ENCODE measurements at regions not wholly inside any gene's neighbourhood (a gene's known extent, or its start where the extent isn't known, plus 50 kb on each side); places are given as distances from the start of the nearest gene placed in this dataset.

GRCh38 chr15:97712530-97712929 lies 248.0 kb upstream of the ARRDC4 start:
- 28 to 37% methylated on average over 5 of the region's 5 CpGs for WGBS, 2 donors
- Histone ChIP-seq H3K4me3 (no peak overlapping the region), H3K9me3 (no peaks in the 10 kb centered on the region), H3K36me3 (no peaks in the 10 kb centered on the region), H3K27ac (no peak overlapping the region), H3K4me1 (no peaks in the 10 kb centered on the region), H3K27me3 (no peaks in the 10 kb centered on the region)
- ATAC-seq (ENCODE audit: low FRiP score in 2 of 2) (no peak), DNase-seq (no peak)
- TF ChIP-seq POLR2AphosphoS5 (IDR thresholded peaks at IDR 0.05) (no peak), CTCF (IDR thresholded peaks at IDR 0.05) (no peak), EP300 (IDR thresholded peaks at IDR 0.05) (no peak), POLR2A (IDR thresholded peaks at IDR 0.05) (no peak)

- no peak for DNase-seq
- no peaks in the 10 kb centered on the region for H3K4me1 ChIP-seq
- no peaks in the 10 kb centered on the region for H3K9me3 ChIP-seq
- no peaks in the 10 kb centered on the region for H3K27me3 ChIP-seq
- H3K36me3 ChIP-seq, result no peaks in the 10 kb centered on the region
- H3K4me3 ChIP-seq, result no peak overlapping the region
- ATAC-seq (ENCODE audit: low FRiP score in 2 of 2), result no peak
- H3K27ac ChIP-seq, result no peak overlapping the region
- TF ChIP-seq EP300 (IDR thresholded peaks at IDR 0.05), result no peak
- no peak for TF ChIP-seq POLR2AphosphoS5 (IDR thresholded peaks at IDR 0.05)
- no peak for TF ChIP-seq CTCF (IDR thresholded peaks at IDR 0.05)
- no peak for TF ChIP-seq POLR2A (IDR thresholded peaks at IDR 0.05)
These were observed 242.7 kb upstream of the ARRDC4 start for GRCh38 chr15:97717806-97718205.

- no peak for TF ChIP-seq CTCF (IDR thresholded peaks at IDR 0.05)
- TF ChIP-seq POLR2AphosphoS5 (IDR thresholded peaks at IDR 0.05), result no peak
- TF ChIP-seq POLR2A (IDR thresholded peaks at IDR 0.05), result no peak
- TF ChIP-seq EP300 (IDR thresholded peaks at IDR 0.05), result no peak
- Histone ChIP-seq H3K4me1 (no peaks in the 10 kb centered on the region), H3K36me3 (no peaks in the 10 kb centered on the region), H3K4me3 (no peak overlapping the region), H3K27ac (no peak overlapping the region), H3K27me3 (no peaks in the 10 kb centered on the region), H3K9me3 (no peaks in the 10 kb centered on the region)
- ATAC-seq (ENCODE audit: low FRiP score in 2 of 2), result no peak
- DNase-seq, result no peak
These were observed 242.0 kb upstream of the ARRDC4 start for GRCh38 chr15:97718509-97718908.

- WGBS, 2 donors, result 27 to 42% methylated on average over 13 of the region's 13 CpGs
- H3K27me3 ChIP-seq, result no peaks in the 10 kb centered on the region
- peak in 1 of 2 donors; percentile 25 for DNase-seq
- no peak overlapping the region for H3K27ac ChIP-seq
- no peak overlapping the region for H3K4me3 ChIP-seq
- no peaks in the 10 kb centered on the region for H3K9me3 ChIP-seq
- H3K4me1 ChIP-seq, result no peaks in the 10 kb centered on the region
- TF ChIP-seq POLR2A (IDR thresholded peaks at IDR 0.05), result no peak
- no peak for TF ChIP-seq POLR2AphosphoS5 (IDR thresholded peaks at IDR 0.05)
- no peak for TF ChIP-seq EP300 (IDR thresholded peaks at IDR 0.05)
- TF ChIP-seq CTCF (IDR thresholded peaks at IDR 0.05), result no peak
- H3K36me3 ChIP-seq, result no peaks in the 10 kb centered on the region
- ATAC-seq (ENCODE audit: low FRiP score in 2 of 2), result no peak
These were observed 231.7 kb upstream of the ARRDC4 start for GRCh38 chr15:97728791-97729190.

- H3K4me3 ChIP-seq, result no peak overlapping the region
- no peaks in the 10 kb centered on the region for H3K36me3 ChIP-seq
- H3K9me3 ChIP-seq, result no peaks in the 10 kb centered on the region
- no peak overlapping the region for H3K27ac ChIP-seq
- no peaks in the 10 kb centered on the region for H3K4me1 ChIP-seq
- no peak for ATAC-seq (ENCODE audit: low FRiP score in 2 of 2)
- DNase-seq, result no peak
- WGBS, 2 donors, result 67 to 77% methylated on average over 7 of the region's 7 CpGs
- H3K27me3 ChIP-seq, result no peaks in the 10 kb centered on the region
- TF ChIP-seq POLR2A (IDR thresholded peaks at IDR 0.05), result no peak
- no peak for TF ChIP-seq EP300 (IDR thresholded peaks at IDR 0.05)
- no peak for TF ChIP-seq POLR2AphosphoS5 (IDR thresholded peaks at IDR 0.05)
- no peak for TF ChIP-seq CTCF (IDR thresholded peaks at IDR 0.05)
These were observed 231.2 kb upstream of the ARRDC4 start for GRCh38 chr15:97729270-97729669.
